Thyroid gland (tissue), 4 donors: ENCODE measurements at regions not wholly inside any gene's neighbourhood (a gene's known extent, or its start where the extent isn't known, plus 50 kb on each side); places are given as distances from the start of the nearest gene placed in this dataset.

Experiments used
- CTCF ChIP-seq, 6 experiments: fragments of 200-600 bp in 3 of 6; fragments of 450-650 bp in 3 of 6; sonication (generic) in 3 of 6; IDR thresholded peaks; one replicate each; pipeline ENCODE4 v1.5.1; 2016 to 2019; ENCODE audit warnings: antibody characterized with exemption in 6 of 6, mild to moderate bottlenecking in 2 of 6, inconsistent platforms in 1 of 6, moderate library complexity in 1 of 6
- POLR2A ChIP-seq, 2 donors: fragments of 450-650 bp; IDR thresholded peaks; one replicate each; pipeline ENCODE4 v1.6.1; 2017; ENCODE audit warnings: antibody characterized with exemption in 2 of 2, mild to moderate bottlenecking in 2 of 2, moderate library complexity in 1 of 2

- TF ChIP-seq CTCF (IDR thresholded peaks at IDR 0.05) (no peak), POLR2A (IDR thresholded peaks at IDR 0.05) (no peak)
Measured at GRCh38 chr21:43291347-43291950, 122.6 kb downstream of the CRYAA start.
